Mesothelial cell of epicardium (in vitro differentiated cells): ENCODE measurements at regions not wholly inside any gene's neighbourhood (a gene's known extent, or its start where the extent isn't known, plus 50 kb on each side); places are given as distances from the start of the nearest gene placed in this dataset.

Experiments
- DNase-seq, 2 experiments: peaks; one replicate each; pipeline ENCODE4 v3.0.0; 2021; ENCODE audit warnings: low spot score in 2 of 2; ENCODE audit not compliant: unreplicated experiment in 2 of 2
- H3K27ac Mint-ChIP-seq: 2 replicates; pipeline ENCODE4 v1.8.0; 2021; ENCODE audit warnings: mixed read lengths
- H3K27me3 Mint-ChIP-seq: 2 replicates; pipeline ENCODE4 v1.8.0; 2021; ENCODE audit warnings: low read depth, mixed read lengths
- H3K36me3 Mint-ChIP-seq: 2 replicates; pipeline ENCODE4 v1.8.0; 2021; ENCODE audit warnings: mixed read lengths
- H3K4me1 Mint-ChIP-seq: 2 replicates; pipeline ENCODE4 v1.8.0; 2021; ENCODE audit warnings: mixed read lengths
- H3K4me3 Mint-ChIP-seq: 2 replicates; pipeline ENCODE4 v1.8.0; 2021; ENCODE audit warnings: mild to moderate bottlenecking, moderate library complexity, mixed read lengths
- H3K9me3 Mint-ChIP-seq: 2 replicates; pipeline ENCODE4 v1.8.0; 2021; ENCODE audit warnings: mixed read lengths
- CTCF ChIP-seq: fragments of 200-600 bp; sonication (generic); IDR thresholded peaks from one replicate; pipeline ENCODE4 v1.5.0; 2021; ENCODE audit warnings: antibody characterized with exemption; ENCODE audit not compliant: unreplicated experiment

GRCh38 chr7:16210171-16210570, 211.2 kb downstream of the CRPPA start:
- Mint-ChIP-seq H3K9me3 (no peaks in the 10 kb centered on the region), H3K4me1 (peaks cover 24% of the 10 kb centered on the region), H3K36me3 (no peaks in the 10 kb centered on the region), H3K27me3 (no peaks in the 10 kb centered on the region), H3K27ac (no peak overlapping the region), H3K4me3 (no peak overlapping the region)
- DNase-seq = no peak
- TF ChIP-seq CTCF = no peak

- no peak for TF ChIP-seq CTCF
- Mint-ChIP-seq H3K4me1 (peaks cover 22% of the 10 kb centered on the region), H3K27me3 (no peaks in the 10 kb centered on the region), H3K9me3 (no peaks in the 10 kb centered on the region), H3K4me3 (no peak overlapping the region), H3K27ac (no peak overlapping the region), H3K36me3 (no peaks in the 10 kb centered on the region)
- no peak for DNase-seq
These were observed 214.0 kb downstream of the CRPPA start for GRCh38 chr7:16207321-16207720.

- H3K36me3 Mint-ChIP-seq = no peaks in the 10 kb centered on the region
- no peaks in the 10 kb centered on the region for H3K27me3 Mint-ChIP-seq
- H3K4me1 Mint-ChIP-seq = peaks cover 14% of the 10 kb centered on the region
- TF ChIP-seq CTCF = no peak
- H3K4me3 Mint-ChIP-seq = no peak overlapping the region
- H3K27ac Mint-ChIP-seq = peak overlapping the region; percentile 17
- DNase-seq = no peak
- H3K9me3 Mint-ChIP-seq = no peaks in the 10 kb centered on the region
These were observed 215.9 kb downstream of the CRPPA start for GRCh38 chr7:16205466-16205865.

GRCh38 chr7:16204953-16205352, 216.4 kb downstream of the CRPPA start:
- H3K4me1 Mint-ChIP-seq = peaks cover 14% of the 10 kb centered on the region
- no peak for DNase-seq
- H3K4me3 Mint-ChIP-seq = no peak overlapping the region
- H3K27me3 Mint-ChIP-seq = no peaks in the 10 kb centered on the region
- H3K36me3 Mint-ChIP-seq = no peaks in the 10 kb centered on the region
- no peak for TF ChIP-seq CTCF
- H3K9me3 Mint-ChIP-seq = no peaks in the 10 kb centered on the region
- H3K27ac Mint-ChIP-seq = no peak overlapping the region

- Mint-ChIP-seq H3K4me3 (no peak overlapping the region), H3K4me1 (peaks cover 14% of the 10 kb centered on the region), H3K27ac (no peak overlapping the region), H3K9me3 (peaks cover 5% of the 10 kb centered on the region), H3K36me3 (no peaks in the 10 kb centered on the region), H3K27me3 (no peaks in the 10 kb centered on the region)
- no peak for TF ChIP-seq CTCF
- no peak for DNase-seq
These were observed 218.3 kb downstream of the CRPPA start for GRCh38 chr7:16203065-16203464.

- Mint-ChIP-seq H3K36me3 (no peaks in the 10 kb centered on the region), H3K4me1 (peaks cover 14% of the 10 kb centered on the region), H3K4me3 (no peak overlapping the region), H3K27me3 (no peaks in the 10 kb centered on the region), H3K27ac (no peak overlapping the region), H3K9me3 (peaks cover 5% of the 10 kb centered on the region)
- no peak for DNase-seq
- TF ChIP-seq CTCF = no peak
These were observed 219.0 kb downstream of the CRPPA start for GRCh38 chr7:16202303-16202702.
